ENCODE measurements at regions not wholly inside any gene's neighbourhood (a gene's known extent, or its start where the extent isn't known, plus 50 kb on each side); places are given as distances from the start of the nearest gene placed in this dataset.

DNA sequence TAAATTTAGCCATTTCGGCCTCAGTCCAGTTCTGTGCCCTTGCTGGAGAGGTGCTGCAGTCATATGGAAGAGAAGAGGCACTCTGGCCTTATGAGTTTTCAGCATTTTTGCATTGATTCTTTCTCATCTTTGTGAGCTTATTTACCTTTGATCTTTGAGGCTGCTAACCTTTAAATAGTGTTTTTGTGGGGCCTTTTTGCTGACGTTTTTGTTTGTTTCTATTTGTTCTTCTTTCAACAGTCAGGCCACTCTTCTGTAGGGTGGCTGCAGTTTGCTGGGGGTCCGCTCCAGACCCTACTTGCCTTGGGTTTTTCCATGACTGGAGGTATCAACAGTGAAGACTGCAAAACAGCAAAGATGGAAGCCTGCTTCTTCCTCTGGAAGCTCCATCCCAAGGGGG is 1951.7 kb upstream of the LRRTM1 start:
- Histone ChIP-seq H3K27me3 (ENCODE audit: control insufficient read depth in 1 of 2, insufficient read depth in 2 of 2, low read length in 2 of 2) (no peaks in the 10 kb centered on the region), H3K9me3 (ENCODE audit: control insufficient read depth in 2 of 2, insufficient read depth in 1 of 2, low read depth in 1 of 2, low read length in 1 of 2) (peaks cover 0 to 5% of the 10 kb centered on the region in 2 donors), H3K27ac (ENCODE audit: low read depth in 2 of 2, low read length in 1 of 2) (no peak overlapping the region), H3K36me3 (ENCODE audit: control insufficient read depth in 2 of 2, insufficient read depth in 2 of 2, low read length in 1 of 2) (no peaks in the 10 kb centered on the region), H3K4me1 (ENCODE audit: control insufficient read depth in 2 of 2, insufficient read depth in 2 of 2, low read length in 1 of 2) (no peaks in the 10 kb centered on the region), H3K4me3 (ENCODE audit: low read depth in 1 of 2, low read length in 2 of 2) (no peak overlapping the region)
- 69 to 74% methylated on average over 3 of the region's 3 CpGs for WGBS, 2 donors

DNA sequence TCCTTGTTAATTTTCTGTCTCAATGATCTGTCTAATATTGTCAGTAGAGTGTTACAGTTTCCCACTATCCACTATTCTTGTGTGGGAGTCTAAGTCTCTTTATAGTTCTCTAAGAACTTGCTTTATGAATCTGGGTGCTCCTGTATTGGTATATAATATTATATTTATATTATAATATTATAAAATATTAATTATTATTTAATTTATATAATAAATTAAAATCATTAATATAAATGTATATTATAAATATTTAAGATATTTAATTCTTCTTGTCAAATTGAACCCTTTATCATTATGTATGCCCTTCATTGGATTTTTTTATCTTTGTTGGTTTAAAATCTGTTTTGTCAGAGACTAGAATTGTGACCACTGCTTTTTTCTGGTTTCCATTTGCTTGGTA is 1950.2 kb upstream of the LRRTM1 start:
- Histone ChIP-seq H3K4me3 (ENCODE audit: low read depth in 1 of 2, low read length in 2 of 2) (no peak overlapping the region), H3K36me3 (ENCODE audit: control insufficient read depth in 2 of 2, insufficient read depth in 2 of 2, low read length in 1 of 2) (no peaks in the 10 kb centered on the region), H3K4me1 (ENCODE audit: control insufficient read depth in 2 of 2, insufficient read depth in 2 of 2, low read length in 1 of 2) (no peaks in the 10 kb centered on the region), H3K9me3 (ENCODE audit: control insufficient read depth in 2 of 2, insufficient read depth in 1 of 2, low read depth in 1 of 2, low read length in 1 of 2) (peaks cover 0 to 3% of the 10 kb centered on the region in 2 donors), H3K27ac (ENCODE audit: low read depth in 2 of 2, low read length in 1 of 2) (no peak overlapping the region), H3K27me3 (ENCODE audit: control insufficient read depth in 1 of 2, insufficient read depth in 2 of 2, low read length in 2 of 2) (no peaks in the 10 kb centered on the region)

DNA sequence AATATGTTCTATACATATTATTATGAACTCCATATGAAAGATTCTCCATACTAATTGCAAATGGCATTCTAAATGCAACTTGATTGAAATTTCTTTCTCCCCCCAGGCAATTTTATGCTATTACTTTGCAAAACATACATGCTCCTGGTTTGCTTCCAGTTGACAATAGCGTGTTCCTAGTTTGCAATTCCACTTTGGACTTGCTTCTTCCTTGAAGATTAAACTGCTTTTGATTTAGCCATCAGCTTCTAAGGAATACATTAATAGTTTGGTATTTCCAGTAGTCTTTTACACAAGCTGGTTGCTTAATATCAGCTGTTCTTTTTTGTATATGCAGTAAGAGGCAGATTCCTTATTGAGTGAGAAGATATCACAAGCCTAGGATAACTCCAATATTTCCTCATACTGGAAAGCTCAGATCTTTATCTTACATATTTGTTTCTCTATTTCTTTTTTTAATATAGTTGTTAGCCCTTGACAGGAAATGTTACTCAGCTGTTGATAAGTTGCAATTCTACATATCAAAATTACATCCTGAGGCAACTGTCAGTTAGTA is 1941.7 kb upstream of the LRRTM1 start:
- Histone ChIP-seq H3K9me3 (ENCODE audit: control insufficient read depth in 2 of 2, insufficient read depth in 1 of 2, low read depth in 1 of 2, low read length in 1 of 2) (no peaks in the 10 kb centered on the region), H3K27me3 (ENCODE audit: control insufficient read depth in 1 of 2, insufficient read depth in 2 of 2, low read length in 2 of 2) (no peaks in the 10 kb centered on the region), H3K4me1 (ENCODE audit: control insufficient read depth in 2 of 2, insufficient read depth in 2 of 2, low read length in 1 of 2) (no peaks in the 10 kb centered on the region), H3K36me3 (ENCODE audit: control insufficient read depth in 2 of 2, insufficient read depth in 2 of 2, low read length in 1 of 2) (no peaks in the 10 kb centered on the region), H3K27ac (ENCODE audit: low read depth in 2 of 2, low read length in 1 of 2) (no peak overlapping the region), H3K4me3 (ENCODE audit: low read depth in 1 of 2, low read length in 2 of 2) (no peak overlapping the region)
- 36 to 50% methylated on average over 1 of the region's 1 CpG for WGBS, 2 donors

DNA sequence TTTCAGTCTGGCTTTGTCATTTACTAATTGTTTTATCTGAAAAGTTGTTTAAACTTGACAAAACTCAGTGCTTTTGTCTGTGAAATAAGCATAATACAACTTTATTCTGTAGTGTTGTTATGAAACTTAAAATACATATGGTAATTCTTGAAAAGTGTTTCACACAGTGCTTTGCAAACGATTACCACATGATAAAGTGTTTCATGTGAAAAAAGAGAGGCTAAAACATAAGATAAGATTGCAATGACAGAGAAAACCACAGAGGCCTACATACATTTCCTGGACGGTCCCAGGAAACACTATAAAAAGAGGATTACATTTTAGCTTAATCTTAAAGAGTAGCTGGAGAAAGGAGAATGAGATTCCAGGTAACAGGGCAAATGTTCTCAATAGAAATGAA is 1934.6 kb upstream of the LRRTM1 start:
- Histone ChIP-seq H3K9me3 (ENCODE audit: control insufficient read depth in 2 of 2, insufficient read depth in 1 of 2, low read depth in 1 of 2, low read length in 1 of 2) (no peaks in the 10 kb centered on the region), H3K27me3 (ENCODE audit: control insufficient read depth in 1 of 2, insufficient read depth in 2 of 2, low read length in 2 of 2) (no peaks in the 10 kb centered on the region), H3K4me1 (ENCODE audit: control insufficient read depth in 2 of 2, insufficient read depth in 2 of 2, low read length in 1 of 2) (no peaks in the 10 kb centered on the region), H3K4me3 (ENCODE audit: low read depth in 1 of 2, low read length in 2 of 2) (no peak overlapping the region), H3K27ac (ENCODE audit: low read depth in 2 of 2, low read length in 1 of 2) (no peak overlapping the region), H3K36me3 (ENCODE audit: control insufficient read depth in 2 of 2, insufficient read depth in 2 of 2, low read length in 1 of 2) (no peaks in the 10 kb centered on the region)
- 36 to 42% methylated on average over 2 of the region's 2 CpGs for WGBS, 2 donors

DNA sequence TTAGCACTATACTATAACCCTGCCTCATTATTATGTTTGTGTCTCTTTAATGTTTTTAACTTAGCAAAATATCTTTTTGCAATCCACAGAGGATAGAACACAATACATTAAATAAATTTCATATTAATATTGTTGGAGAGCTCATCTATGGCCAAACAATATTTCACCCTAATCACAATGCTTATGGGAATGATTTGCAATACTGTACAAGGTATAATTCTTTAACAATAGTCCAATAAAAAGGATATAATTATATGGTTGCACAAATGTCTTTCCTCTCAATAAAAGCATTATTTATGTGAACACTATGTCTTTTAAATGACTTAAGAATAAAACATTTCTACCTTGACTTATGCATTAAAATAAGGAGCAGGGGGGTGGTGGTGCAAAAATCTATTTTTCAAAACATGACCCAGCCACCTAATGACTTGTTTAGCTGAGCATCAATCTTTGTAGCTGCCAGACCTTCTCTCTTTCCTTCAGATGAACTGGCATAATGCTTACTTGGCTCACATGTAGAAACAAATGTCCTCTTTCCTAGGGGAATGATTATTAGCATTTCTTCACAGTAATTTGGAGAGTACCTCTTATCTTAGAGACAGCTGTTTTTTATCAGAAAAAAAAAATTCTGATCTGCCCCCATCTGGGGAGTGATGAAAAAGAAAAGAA is 1933.6 kb upstream of the LRRTM1 start:
- no peak overlapping the region for H3K4me3 ChIP-seq (ENCODE audit: low read depth in 1 of 2, low read length in 2 of 2)
- no peak overlapping the region for H3K27ac ChIP-seq (ENCODE audit: low read depth in 2 of 2, low read length in 1 of 2)
- H3K4me1 ChIP-seq (ENCODE audit: control insufficient read depth in 2 of 2, insufficient read depth in 2 of 2, low read length in 1 of 2), result no peaks in the 10 kb centered on the region
- H3K36me3 ChIP-seq (ENCODE audit: control insufficient read depth in 2 of 2, insufficient read depth in 2 of 2, low read length in 1 of 2), result no peaks in the 10 kb centered on the region
- H3K27me3 ChIP-seq (ENCODE audit: control insufficient read depth in 1 of 2, insufficient read depth in 2 of 2, low read length in 2 of 2), result no peaks in the 10 kb centered on the region
- no peaks in the 10 kb centered on the region for H3K9me3 ChIP-seq (ENCODE audit: control insufficient read depth in 2 of 2, insufficient read depth in 1 of 2, low read depth in 1 of 2, low read length in 1 of 2)

DNA sequence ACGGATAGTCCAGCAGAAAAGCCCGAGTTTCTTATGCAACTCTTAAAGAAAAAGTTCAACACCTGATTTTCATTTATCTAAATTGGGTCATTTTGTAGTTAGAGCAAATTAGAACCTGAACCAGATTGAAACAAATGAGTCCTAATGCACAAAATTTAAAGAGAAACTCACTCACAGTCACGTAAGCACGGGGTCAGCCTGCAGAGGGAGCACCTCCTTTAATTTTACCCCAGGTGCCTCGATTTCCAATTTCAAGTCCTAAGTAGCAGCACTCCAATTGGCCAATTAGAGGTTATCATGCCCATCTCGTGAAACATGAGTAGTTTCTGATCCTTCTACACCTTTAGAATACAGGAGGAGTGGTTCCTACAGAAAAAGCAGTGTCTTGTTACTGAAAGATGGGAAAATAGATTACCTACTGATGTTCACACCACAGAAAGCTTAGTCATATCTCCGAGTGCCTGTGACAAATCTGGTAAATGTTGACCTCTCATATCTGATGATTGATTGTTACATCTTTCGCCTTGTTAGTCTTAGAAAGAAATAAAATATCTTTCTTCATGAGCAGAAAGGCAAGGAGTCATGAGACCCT is 1929.8 kb upstream of the LRRTM1 start:
- Histone ChIP-seq H3K36me3 (ENCODE audit: control insufficient read depth in 2 of 2, insufficient read depth in 2 of 2, low read length in 1 of 2) (no peaks in the 10 kb centered on the region), H3K4me1 (ENCODE audit: control insufficient read depth in 2 of 2, insufficient read depth in 2 of 2, low read length in 1 of 2) (no peaks in the 10 kb centered on the region), H3K9me3 (ENCODE audit: control insufficient read depth in 2 of 2, insufficient read depth in 1 of 2, low read depth in 1 of 2, low read length in 1 of 2) (no peaks in the 10 kb centered on the region), H3K27ac (ENCODE audit: low read depth in 2 of 2, low read length in 1 of 2) (no peak overlapping the region), H3K27me3 (ENCODE audit: control insufficient read depth in 1 of 2, insufficient read depth in 2 of 2, low read length in 2 of 2) (no peaks in the 10 kb centered on the region), H3K4me3 (ENCODE audit: low read depth in 1 of 2, low read length in 2 of 2) (no peak overlapping the region)
- WGBS, 2 donors, result 74 to 78% methylated on average over 8 of the region's 8 CpGs

DNA sequence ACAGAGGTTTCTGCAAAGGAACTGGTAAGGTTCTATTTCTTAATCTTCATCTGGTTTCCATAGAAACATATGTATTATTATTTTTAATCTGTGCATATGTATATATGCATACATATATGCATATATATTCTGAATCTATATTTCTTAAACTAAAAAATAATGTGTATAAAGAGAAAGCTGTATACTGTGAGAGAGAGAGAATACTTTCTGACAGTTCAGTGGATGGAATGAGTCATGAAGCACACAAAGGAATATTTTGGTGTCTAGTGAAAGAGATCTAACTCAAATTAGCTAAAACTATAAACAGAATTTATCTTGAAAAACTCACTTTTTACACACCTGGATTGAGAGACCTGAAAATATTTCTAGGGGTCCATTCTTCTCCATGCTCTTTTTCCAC is 1929.3 kb upstream of the LRRTM1 start:
- H3K27ac ChIP-seq (ENCODE audit: low read depth in 2 of 2, low read length in 1 of 2), result no peak overlapping the region
- H3K27me3 ChIP-seq (ENCODE audit: control insufficient read depth in 1 of 2, insufficient read depth in 2 of 2, low read length in 2 of 2), result no peaks in the 10 kb centered on the region
- H3K36me3 ChIP-seq (ENCODE audit: control insufficient read depth in 2 of 2, insufficient read depth in 2 of 2, low read length in 1 of 2), result no peaks in the 10 kb centered on the region
- no peak overlapping the region for H3K4me3 ChIP-seq (ENCODE audit: low read depth in 1 of 2, low read length in 2 of 2)
- H3K9me3 ChIP-seq (ENCODE audit: control insufficient read depth in 2 of 2, insufficient read depth in 1 of 2, low read depth in 1 of 2, low read length in 1 of 2), result no peaks in the 10 kb centered on the region
- H3K4me1 ChIP-seq (ENCODE audit: control insufficient read depth in 2 of 2, insufficient read depth in 2 of 2, low read length in 1 of 2), result no peaks in the 10 kb centered on the region

DNA sequence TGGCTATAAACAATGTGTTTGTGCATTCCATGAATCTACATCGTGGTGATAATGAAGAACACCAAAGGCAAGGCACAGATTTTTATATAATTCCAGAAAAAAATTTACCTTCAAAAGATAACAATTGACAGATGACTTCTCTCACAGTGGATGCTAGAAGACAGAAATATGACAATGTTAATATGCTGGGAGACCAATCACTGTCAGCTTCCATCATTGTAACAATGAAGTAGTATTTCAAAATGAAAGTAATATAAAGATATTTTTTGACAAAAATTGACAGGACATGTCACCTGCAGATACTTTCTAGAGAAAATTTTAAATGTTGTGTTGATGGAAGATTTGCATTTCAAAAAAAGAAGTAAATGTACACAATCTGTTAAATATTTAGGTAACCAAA is 1925.9 kb upstream of the LRRTM1 start:
- Histone ChIP-seq H3K27me3 (ENCODE audit: control insufficient read depth in 1 of 2, insufficient read depth in 2 of 2, low read length in 2 of 2) (no peaks in the 10 kb centered on the region), H3K27ac (ENCODE audit: low read depth in 2 of 2, low read length in 1 of 2) (no peak overlapping the region), H3K4me3 (ENCODE audit: low read depth in 1 of 2, low read length in 2 of 2) (no peak overlapping the region), H3K9me3 (ENCODE audit: control insufficient read depth in 2 of 2, insufficient read depth in 1 of 2, low read depth in 1 of 2, low read length in 1 of 2) (peaks cover 0 to 3% of the 10 kb centered on the region in 2 donors), H3K4me1 (ENCODE audit: control insufficient read depth in 2 of 2, insufficient read depth in 2 of 2, low read length in 1 of 2) (no peaks in the 10 kb centered on the region), H3K36me3 (ENCODE audit: control insufficient read depth in 2 of 2, insufficient read depth in 2 of 2, low read length in 1 of 2) (no peaks in the 10 kb centered on the region)
- 49 to 59% methylated on average over 1 of the region's 1 CpG for WGBS, 2 donors

DNA sequence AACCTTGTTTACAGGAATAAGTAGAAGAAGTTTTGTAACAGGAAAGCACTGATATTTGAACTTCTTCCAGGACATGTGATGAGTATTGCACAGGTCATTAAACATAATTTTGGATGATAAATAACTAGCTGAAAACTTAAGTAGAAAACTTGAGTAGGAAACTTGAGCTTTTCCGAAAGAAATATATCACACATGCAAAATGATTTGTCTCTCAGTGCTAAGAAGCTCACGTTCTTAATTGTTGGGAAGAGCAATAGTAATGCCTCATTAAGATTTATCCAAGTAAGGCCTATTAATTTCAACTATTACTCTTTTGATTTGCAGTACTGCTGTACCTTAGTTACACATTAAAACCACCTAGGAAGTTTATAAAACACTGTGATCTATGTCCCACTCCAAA is 1921.9 kb upstream of the LRRTM1 start:
- no peaks in the 10 kb centered on the region for H3K4me1 ChIP-seq (ENCODE audit: control insufficient read depth in 2 of 2, insufficient read depth in 2 of 2, low read length in 1 of 2)
- H3K9me3 ChIP-seq (ENCODE audit: control insufficient read depth in 2 of 2, insufficient read depth in 1 of 2, low read depth in 1 of 2, low read length in 1 of 2), result peaks cover 0 to 3% of the 10 kb centered on the region in 2 donors
- no peak overlapping the region for H3K27ac ChIP-seq (ENCODE audit: low read depth in 2 of 2, low read length in 1 of 2)
- no peaks in the 10 kb centered on the region for H3K36me3 ChIP-seq (ENCODE audit: control insufficient read depth in 2 of 2, insufficient read depth in 2 of 2, low read length in 1 of 2)
- WGBS, 2 donors, result 56 to 73% methylated on average over 2 of the region's 2 CpGs
- no peak overlapping the region for H3K4me3 ChIP-seq (ENCODE audit: low read depth in 1 of 2, low read length in 2 of 2)
- H3K27me3 ChIP-seq (ENCODE audit: control insufficient read depth in 1 of 2, insufficient read depth in 2 of 2, low read length in 2 of 2), result no peaks in the 10 kb centered on the region

DNA sequence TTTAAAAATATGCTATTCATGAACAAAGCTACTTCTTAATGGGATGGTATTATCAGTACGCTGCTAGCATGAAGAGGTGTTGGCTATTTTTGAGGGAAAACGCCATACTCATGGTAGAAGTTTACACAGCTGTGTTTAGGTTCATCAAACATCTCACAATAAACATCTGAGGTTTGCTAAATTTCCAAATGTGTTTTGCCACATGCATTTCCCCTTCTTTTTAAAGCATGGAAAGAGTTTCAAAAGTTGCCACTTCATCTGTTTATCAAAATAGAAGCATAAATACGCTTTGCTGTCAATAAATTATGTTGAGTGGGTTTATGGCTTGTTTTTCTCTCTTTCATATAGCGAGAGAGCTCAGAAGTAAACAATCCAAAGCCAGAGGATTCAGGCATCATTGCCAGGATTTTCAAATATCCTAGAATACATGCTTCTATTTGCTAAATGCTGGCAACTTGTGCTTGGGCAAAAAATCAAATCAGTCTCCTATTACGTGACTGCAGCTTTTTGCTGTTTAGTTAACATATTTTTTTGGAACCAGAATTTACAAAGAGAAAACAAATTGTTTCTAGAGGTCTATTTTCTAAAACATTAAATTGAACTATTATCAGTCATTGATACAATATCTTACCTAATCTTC is 1919.9 kb upstream of the LRRTM1 start:
- no peak overlapping the region for H3K4me3 ChIP-seq (ENCODE audit: low read depth in 1 of 2, low read length in 2 of 2)
- no peak overlapping the region for H3K27ac ChIP-seq (ENCODE audit: low read depth in 2 of 2, low read length in 1 of 2)
- peaks cover 0 to 3% of the 10 kb centered on the region in 2 donors for H3K9me3 ChIP-seq (ENCODE audit: control insufficient read depth in 2 of 2, insufficient read depth in 1 of 2, low read depth in 1 of 2, low read length in 1 of 2)
- H3K4me1 ChIP-seq (ENCODE audit: control insufficient read depth in 2 of 2, insufficient read depth in 2 of 2, low read length in 1 of 2), result no peaks in the 10 kb centered on the region
- H3K36me3 ChIP-seq (ENCODE audit: control insufficient read depth in 2 of 2, insufficient read depth in 2 of 2, low read length in 1 of 2), result no peaks in the 10 kb centered on the region
- no peaks in the 10 kb centered on the region for H3K27me3 ChIP-seq (ENCODE audit: control insufficient read depth in 1 of 2, insufficient read depth in 2 of 2, low read length in 2 of 2)
- WGBS, 2 donors, result 48 to 54% methylated on average over 5 of the region's 5 CpGs

Data from esophagus (tissue), 2 donors.